Neural progenitor cell (in vitro differentiated cells): ENCODE measurements at regions not wholly inside any gene's neighbourhood (a gene's known extent, or its start where the extent isn't known, plus 50 kb on each side); places are given as distances from the start of the nearest gene placed in this dataset.

ENCODE experiments used
- DNase-seq: peaks from one replicate; pipeline ENCODE4 v3.0.0-alpha.2; 2016; ENCODE audit warnings: low spot score
- H2AFZ ChIP-seq: fragments of 200-600 bp; sonication (generic); replicated peaks from 2 replicates; pipeline ENCODE4 v1.6.1; 2016; ENCODE audit warnings: antibody characterized with exemption
- H3F3A ChIP-seq: fragments of 200-600 bp; sonication (generic); 2 replicates; pipeline ENCODE4 v1.6.1; 2016; ENCODE audit warnings: antibody characterized with exemption, low read depth
- H3K27ac ChIP-seq: fragments of 200-600 bp; sonication (generic); 2 replicates; pipeline ENCODE4 v1.5.1; 2016; ENCODE audit warnings: mild to moderate bottlenecking
- H3K27me3 ChIP-seq: fragments of 200-600 bp; sonication (generic); 2 replicates; pipeline ENCODE4 v1.6.1; 2016; ENCODE audit warnings: mild to moderate bottlenecking, moderate library complexity
- H3K36me3 ChIP-seq: fragments of 200-600 bp; sonication (generic); 2 replicates; pipeline ENCODE4 v1.5.1; 2016
- H3K4me1 ChIP-seq: fragments of 200-600 bp; sonication (generic); 2 replicates; pipeline ENCODE4 v1.6.1; 2016; ENCODE audit warnings: mixed run types
- H3K4me2 ChIP-seq: fragments of 200-600 bp; sonication (generic); 2 replicates; pipeline ENCODE4 v1.6.1; 2016
- H3K4me3 ChIP-seq: fragments of 200-600 bp; sonication (generic); 2 replicates; pipeline ENCODE4 v1.5.1; 2016
- H3K79me2 ChIP-seq: fragments of 200-600 bp; sonication (generic); 2 replicates; pipeline ENCODE4 v1.6.1; 2016; ENCODE audit warnings: low read depth
- H3K9ac ChIP-seq: fragments of 200-600 bp; sonication (generic); 2 replicates; pipeline ENCODE4 v1.6.1; 2016
- H3K9me3 ChIP-seq: fragments of 200-600 bp; sonication (generic); 2 replicates; pipeline ENCODE4 v1.5.1; 2016; ENCODE audit warnings: low read depth
- H4K20me1 ChIP-seq: fragments of 200-600 bp; sonication (generic); 2 replicates; pipeline ENCODE4 v1.6.1; 2016; ENCODE audit warnings: low read depth
- H3K27ac Mint-ChIP-seq: 3 replicates; pipeline ENCODE4 v1.8.0; 2021; ENCODE audit warnings: mixed read lengths
- H3K27me3 Mint-ChIP-seq: 2 replicates; pipeline ENCODE4 v1.8.0; 2022; ENCODE audit warnings: low read depth, mild to moderate bottlenecking, inconsistent platforms, moderate library complexity, mixed read lengths; ENCODE audit not compliant: insufficient read depth
- H3K36me3 Mint-ChIP-seq: 3 replicates; pipeline ENCODE4 v1.8.0; 2021; ENCODE audit warnings: mixed read lengths
- H3K4me1 Mint-ChIP-seq: 3 replicates; pipeline ENCODE4 v1.8.0; 2021; ENCODE audit warnings: mixed read lengths
- H3K4me3 Mint-ChIP-seq: 3 replicates; pipeline ENCODE4 v1.8.0; 2021; ENCODE audit warnings: mild to moderate bottlenecking, moderate library complexity, mixed read lengths
- H3K9me3 Mint-ChIP-seq: 3 replicates; pipeline ENCODE4 v1.8.0; 2020; ENCODE audit warnings: mixed read lengths
- EZH2 ChIP-seq: fragments of 200-600 bp; sonication (generic); IDR thresholded peaks from 2 replicates; pipeline ENCODE4 v1.6.1; 2017; ENCODE audit warnings: antibody characterized with exemption, mild to moderate bottlenecking, moderate library complexity
- EZH2phosphoT487 ChIP-seq: fragments of 200-600 bp; sonication (generic); IDR thresholded peaks from 2 replicates; pipeline ENCODE4 v1.6.1; 2017; ENCODE audit warnings: antibody characterized with exemption
- TF ChIP-seq, protein P1 (sequence below): fragments of 200-600 bp; sonication (generic); IDR thresholded peaks from 2 replicates; pipeline ENCODE4 v1.5.1; 2017; ENCODE audit warnings: antibody characterized with exemption, mild to moderate bottlenecking

DNA sequence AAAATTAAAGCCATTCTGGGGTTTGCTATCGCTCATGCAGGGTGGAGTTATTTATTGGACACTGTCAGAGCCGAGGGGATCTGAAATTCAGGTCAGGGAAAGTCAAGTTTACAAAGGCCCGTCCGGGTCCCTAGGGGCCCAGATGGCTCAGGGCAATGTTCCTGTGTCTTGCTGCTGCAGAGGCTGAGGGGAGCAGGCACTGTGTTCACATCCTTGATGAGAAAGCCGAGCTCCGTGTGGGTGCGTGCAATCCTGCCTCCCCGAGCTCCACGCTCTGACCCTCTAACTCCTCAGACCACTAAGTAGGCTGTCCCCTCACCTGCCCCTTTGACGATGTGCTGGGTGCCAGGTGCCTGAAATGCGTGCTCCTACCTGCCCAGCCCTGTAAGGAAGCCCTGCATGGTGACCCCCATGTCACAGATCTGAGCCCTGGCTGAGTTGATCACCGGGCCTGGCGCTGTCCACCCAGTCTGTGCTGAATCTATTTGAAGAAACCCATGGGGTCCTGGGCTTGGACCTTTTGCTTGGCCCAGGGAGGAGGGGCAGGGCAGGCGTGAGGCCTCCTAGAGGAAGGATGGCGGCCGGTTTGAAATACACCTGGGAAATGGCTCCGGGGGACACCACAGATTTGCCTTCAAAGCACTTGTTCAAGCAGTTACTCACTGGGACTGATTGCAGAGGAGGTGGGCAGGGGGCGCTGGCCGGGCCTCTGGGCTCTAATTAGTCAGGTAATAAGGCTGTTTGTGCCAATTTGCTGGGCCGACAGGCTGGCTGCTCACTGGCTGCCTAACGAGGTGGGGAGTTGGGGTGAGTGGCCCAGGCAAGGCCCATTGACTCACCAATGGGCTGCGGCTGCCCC lies 204.3 kb downstream of the KIF26A start:
- peaks cover 13% of the 10 kb centered on the region for H3K27me3 Mint-ChIP-seq
- H3F3A ChIP-seq, result peaks cover 4% of the 10 kb centered on the region
- H3K4me1 Mint-ChIP-seq, result peaks cover 9% of the 10 kb centered on the region
- no peak overlapping the region for H3K4me3 Mint-ChIP-seq
- no peak for TF ChIP-seq EZH2
- no peak for TF ChIP-seq EZH2phosphoT487
- TF ChIP-seq, protein P1, sequence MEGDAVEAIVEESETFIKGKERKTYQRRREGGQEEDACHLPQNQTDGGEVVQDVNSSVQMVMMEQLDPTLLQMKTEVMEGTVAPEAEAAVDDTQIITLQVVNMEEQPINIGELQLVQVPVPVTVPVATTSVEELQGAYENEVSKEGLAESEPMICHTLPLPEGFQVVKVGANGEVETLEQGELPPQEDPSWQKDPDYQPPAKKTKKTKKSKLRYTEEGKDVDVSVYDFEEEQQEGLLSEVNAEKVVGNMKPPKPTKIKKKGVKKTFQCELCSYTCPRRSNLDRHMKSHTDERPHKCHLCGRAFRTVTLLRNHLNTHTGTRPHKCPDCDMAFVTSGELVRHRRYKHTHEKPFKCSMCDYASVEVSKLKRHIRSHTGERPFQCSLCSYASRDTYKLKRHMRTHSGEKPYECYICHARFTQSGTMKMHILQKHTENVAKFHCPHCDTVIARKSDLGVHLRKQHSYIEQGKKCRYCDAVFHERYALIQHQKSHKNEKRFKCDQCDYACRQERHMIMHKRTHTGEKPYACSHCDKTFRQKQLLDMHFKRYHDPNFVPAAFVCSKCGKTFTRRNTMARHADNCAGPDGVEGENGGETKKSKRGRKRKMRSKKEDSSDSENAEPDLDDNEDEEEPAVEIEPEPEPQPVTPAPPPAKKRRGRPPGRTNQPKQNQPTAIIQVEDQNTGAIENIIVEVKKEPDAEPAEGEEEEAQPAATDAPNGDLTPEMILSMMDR, result no peak
- H3K9ac ChIP-seq, result no peak overlapping the region
- no peaks in the 10 kb centered on the region for H3K79me2 ChIP-seq
- H2AFZ ChIP-seq, result no peak overlapping the region
- H3K9me3 Mint-ChIP-seq, result peaks cover 8% of the 10 kb centered on the region
- peaks cover 11% of the 10 kb centered on the region for H3K27me3 ChIP-seq
- peak; percentile 68 for DNase-seq
- H3K27ac Mint-ChIP-seq, result no peak overlapping the region
- H3K36me3 Mint-ChIP-seq, result no peaks in the 10 kb centered on the region
- peak overlapping the region; percentile 64 for H3K4me2 ChIP-seq
- H3K4me1 ChIP-seq, result no peaks in the 10 kb centered on the region
- H3K9me3 ChIP-seq, result no peaks in the 10 kb centered on the region
- peaks cover 8% of the 10 kb centered on the region for H4K20me1 ChIP-seq
- H3K4me3 ChIP-seq, result no peak overlapping the region
- no peak overlapping the region for H3K27ac ChIP-seq
- H3K36me3 ChIP-seq, result no peaks in the 10 kb centered on the region

DNA sequence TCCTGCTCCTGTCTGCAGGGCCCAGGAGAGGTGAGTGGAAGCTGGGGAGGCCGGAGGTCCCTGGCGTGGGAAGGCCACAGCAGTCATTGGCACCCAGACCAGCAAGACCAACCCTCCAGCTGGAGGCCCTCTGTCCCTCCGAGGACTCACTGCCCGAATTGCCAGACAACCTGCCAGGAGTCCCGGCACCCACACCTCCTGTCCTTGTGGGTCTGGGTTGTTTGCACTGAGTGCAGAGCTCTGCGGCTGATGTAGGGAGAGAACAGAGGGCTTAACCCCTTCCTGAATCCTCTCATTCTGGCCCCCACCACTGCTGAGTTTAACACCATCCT lies 204.9 kb downstream of the KIF26A start:
- Histone ChIP-seq H4K20me1 (peaks cover 8% of the 10 kb centered on the region), H3K79me2 (no peaks in the 10 kb centered on the region), H3K27me3 (peaks cover 11% of the 10 kb centered on the region), H3K4me1 (no peaks in the 10 kb centered on the region), H3K9ac (no peak overlapping the region), H3K9me3 (no peaks in the 10 kb centered on the region), H3F3A (peaks cover 4% of the 10 kb centered on the region), H3K4me2 (no peak overlapping the region), H3K27ac (no peak overlapping the region), H3K36me3 (no peaks in the 10 kb centered on the region), H2AFZ (no peak overlapping the region), H3K4me3 (no peak overlapping the region)
- DNase-seq, result no peak
- Mint-ChIP-seq H3K4me3 (no peak overlapping the region), H3K27me3 (peaks cover 13% of the 10 kb centered on the region), H3K27ac (no peak overlapping the region), H3K4me1 (peaks cover 9% of the 10 kb centered on the region), H3K36me3 (no peaks in the 10 kb centered on the region), H3K9me3 (peaks cover 6% of the 10 kb centered on the region)
- TF ChIP-seq EZH2phosphoT487, result no peak
- TF ChIP-seq EZH2, result no peak
- TF ChIP-seq, protein P1, result no peak

DNA sequence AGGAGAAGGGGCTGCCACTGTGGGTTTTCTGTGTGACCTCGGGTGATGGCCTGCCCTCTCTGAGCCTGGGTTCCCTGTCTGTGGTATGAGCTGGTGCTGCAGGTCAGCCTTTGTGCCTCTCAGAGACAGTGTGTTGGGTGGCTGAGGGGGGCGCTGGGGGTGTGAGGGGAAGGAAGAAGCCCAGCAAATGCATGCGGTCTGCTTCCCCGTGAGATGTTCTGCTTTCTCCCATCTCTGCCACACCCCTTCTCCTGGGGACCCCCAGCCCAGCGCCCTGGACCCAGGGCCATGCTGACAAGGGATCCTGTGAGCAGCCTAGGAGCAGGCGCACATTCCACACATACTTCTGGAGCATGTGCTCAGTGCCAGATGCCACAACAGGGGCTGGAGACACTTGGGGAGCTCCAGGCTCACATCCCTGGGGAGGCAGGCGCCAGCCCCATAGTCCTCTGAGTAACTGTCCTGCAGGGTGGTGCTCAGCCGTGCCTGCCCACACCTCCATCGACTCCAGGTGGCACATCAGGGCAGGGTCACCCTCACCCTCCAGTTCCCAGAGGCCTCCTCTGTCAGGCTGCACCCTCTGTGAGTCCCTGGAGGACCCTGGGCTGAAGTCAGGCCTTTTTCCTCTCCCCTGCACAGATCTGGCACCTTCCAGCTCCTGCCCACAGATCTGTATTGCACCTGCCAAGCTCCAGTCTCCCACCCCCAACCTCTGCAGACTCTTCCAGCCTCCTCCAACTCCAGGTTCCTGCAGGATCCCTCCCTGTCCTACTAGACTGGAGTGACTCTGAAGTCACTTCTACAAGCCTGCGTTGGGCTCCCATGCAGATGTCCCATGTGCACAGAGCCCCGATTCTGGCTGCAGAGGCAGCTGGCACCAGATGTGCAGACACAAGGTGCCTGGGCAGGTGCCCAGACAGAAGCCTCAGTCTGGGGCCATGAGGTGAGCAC lies 205.6 kb downstream of the KIF26A start:
- Histone ChIP-seq H3K79me2 (no peaks in the 10 kb centered on the region), H3F3A (peaks cover 4% of the 10 kb centered on the region), H3K36me3 (no peaks in the 10 kb centered on the region), H3K9ac (no peak overlapping the region), H3K4me2 (no peak overlapping the region), H4K20me1 (peaks cover 8% of the 10 kb centered on the region), H3K9me3 (no peaks in the 10 kb centered on the region), H3K27ac (no peak overlapping the region), H3K4me3 (no peak overlapping the region), H2AFZ (no peak overlapping the region), H3K4me1 (no peaks in the 10 kb centered on the region), H3K27me3 (peaks cover 11% of the 10 kb centered on the region)
- peak; percentile 39 for DNase-seq
- peak overlapping the region; percentile 28 for H3K4me3 Mint-ChIP-seq
- no peaks in the 10 kb centered on the region for H3K9me3 Mint-ChIP-seq
- no peak overlapping the region for H3K27ac Mint-ChIP-seq
- TF ChIP-seq EZH2phosphoT487, result no peak
- no peak for TF ChIP-seq EZH2
- TF ChIP-seq, protein P1, result no peak
- H3K4me1 Mint-ChIP-seq, result peaks cover 9% of the 10 kb centered on the region
- H3K27me3 Mint-ChIP-seq, result peaks cover 12% of the 10 kb centered on the region
- no peaks in the 10 kb centered on the region for H3K36me3 Mint-ChIP-seq
